Heart right ventricle (tissue), 16 donors: ENCODE measurements at regions not wholly inside any gene's neighbourhood (a gene's known extent, or its start where the extent isn't known, plus 50 kb on each side); places are given as distances from the start of the nearest gene placed in this dataset.

Source experiments
- ATAC-seq, 8 donors: fragments of 200-7000 bp; cut with Tn5 transposase; one replicate each; pipeline ENCODE4 v1.9.1; 2020; ENCODE audit warnings: mild to moderate bottlenecking in 8 of 8, moderate library complexity in 8 of 8, moderate number of reproducible peaks in 1 of 8
- DNase-seq, 2 donors: peaks; one replicate each; pipeline ENCODE4 v3.0.0-alpha.2; 2020
- H3K27ac ChIP-seq, 10 donors: fragments of 200-600 bp; sonication (generic) in 2 of 10; one replicate each; pipeline versions ENCODE4 v1.5.0 to v1.8.0; 2020 to 2022; ENCODE audit warnings: mild to moderate bottlenecking in 3 of 10
- H3K27me3 ChIP-seq, 7 donors: fragments of 200-600 bp; one replicate each; pipeline ENCODE4 v1.8.0; 2021 to 2022; ENCODE audit warnings: mild to moderate bottlenecking in 2 of 7
- H3K36me3 ChIP-seq, 9 donors: fragments of 200-600 bp; sonication (generic) in 1 of 9; one replicate each; pipeline versions ENCODE4 v1.5.0 to v1.8.0; 2020 to 2022; ENCODE audit warnings: mild to moderate bottlenecking in 2 of 9
- H3K4me1 ChIP-seq, 9 donors: fragments of 200-600 bp; sonication (generic) in 1 of 9; one replicate each; pipeline versions ENCODE4 v1.5.0 to v1.8.0; 2020 to 2022; ENCODE audit warnings: mild to moderate bottlenecking in 4 of 9
- H3K4me3 ChIP-seq, 10 donors: fragments of 200-600 bp; sonication (generic) in 2 of 10; one replicate each; pipeline versions ENCODE4 v1.5.0 to v1.8.0; 2020 to 2022; ENCODE audit warnings: mild to moderate bottlenecking in 7 of 10, moderate library complexity in 2 of 10
- H3K9me3 ChIP-seq, 11 donors: fragments of 200-600 bp in 10 of 11; sonication (generic) in 2 of 11; one replicate each; pipeline versions ENCODE4 v1.5.0 to v1.8.0; 2013 to 2022; ENCODE audit warnings: mild to moderate bottlenecking in 2 of 11, control low read depth in 1 of 11, moderate library complexity in 1 of 11
- WGBS, 2 donors: extraction: QIAGEN DNeasy Blood & Tissue Kit; methylation state at CpG; one replicate each; pipeline ENCODE4 v1.1.7; 2013; ENCODE audit warnings: inconsistent platforms in 1 of 2; 5-methylcytosine and 5-hydroxymethylcytosine counted together
- intact Hi-C, 10 donors: fragments of 100-400 bp; cut with DNase I; formaldehyde crosslinking; loops; one replicate each; pipeline versions ENCODE4 v1.11.1 to v1.14.2; 2022
- TF ChIP-seq, protein P1 (sequence below), 9 donors: fragments of 200-600 bp; sonication (generic) in 2 of 9; IDR thresholded peaks; one replicate each; pipeline versions ENCODE4 v1.5.0 to v1.8.0; 2021 to 2022; ENCODE audit warnings: antibody characterized with exemption in 9 of 9, mild to moderate bottlenecking in 5 of 9, moderate library complexity in 1 of 9
- donor health status: Arrhythmogenic right ventricular cardiomyopathy.
- donor health status: ischemic (EF 13 %, LVEDD 7.1; RV severe dilation, severe dysfunction).
- donor health status: healthy with polysubstance abuse.
- donor health status: DM: no; HTN: yes; CAD: no.
- donor health status: DM: no; HTN: no; CAD: no.
- donor health status: ischemic (EF 25% LVEDD 6.9; RV normal size, moderate dysfunction).
- donor health status: ischemic (EF 25% LVEDD 5.7; RV mildly dilated, moderate dysfunction).
- donor health status: healthy.
- donor health status: DM: yes; HTN: yes; CAD: no.
- donor health status: Ischemic cardiomyopathy.
- donor health status: ischemic (EF 35%, LVEDD 5.7; RV mildly dilated, moderate dysfunction).
- donor health status: nonischemic (EF 11% LVEDD 7.7; RV severe dilation, severe dysfunction).
- donor health status: DM: yes; HTN: yes; CAD: no.
- donor health status: PGD.
- donor health status: ischemic (EF 29% LVEDD 5.4; RV normal size, mild dysfunction).
- donor health status: nonischemic (EF 23%, LVEDD 6.1; RV moderate dilation, normal function).

DNA sequence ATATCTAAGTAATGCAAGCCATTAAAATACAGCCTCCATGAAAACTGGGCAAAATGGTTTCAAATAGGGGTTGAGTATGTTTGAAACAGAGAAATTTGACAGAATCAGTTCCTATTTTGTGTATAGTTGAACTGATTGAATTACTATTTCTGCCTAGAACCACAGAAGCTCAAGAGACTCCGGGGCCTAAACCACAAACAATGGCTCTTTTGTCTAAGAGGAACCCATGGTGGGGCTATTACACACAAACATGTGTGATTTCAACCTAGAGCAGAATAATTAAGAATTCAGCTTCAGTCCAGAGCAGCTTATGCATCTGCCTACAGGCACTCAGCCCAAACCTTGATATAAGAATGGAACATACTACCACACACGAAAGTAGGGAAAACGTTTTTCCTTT is 171.2 kb upstream of the MPDZ start:
- H3K27ac ChIP-seq = no peak overlapping the region
- TF ChIP-seq, protein P1, sequence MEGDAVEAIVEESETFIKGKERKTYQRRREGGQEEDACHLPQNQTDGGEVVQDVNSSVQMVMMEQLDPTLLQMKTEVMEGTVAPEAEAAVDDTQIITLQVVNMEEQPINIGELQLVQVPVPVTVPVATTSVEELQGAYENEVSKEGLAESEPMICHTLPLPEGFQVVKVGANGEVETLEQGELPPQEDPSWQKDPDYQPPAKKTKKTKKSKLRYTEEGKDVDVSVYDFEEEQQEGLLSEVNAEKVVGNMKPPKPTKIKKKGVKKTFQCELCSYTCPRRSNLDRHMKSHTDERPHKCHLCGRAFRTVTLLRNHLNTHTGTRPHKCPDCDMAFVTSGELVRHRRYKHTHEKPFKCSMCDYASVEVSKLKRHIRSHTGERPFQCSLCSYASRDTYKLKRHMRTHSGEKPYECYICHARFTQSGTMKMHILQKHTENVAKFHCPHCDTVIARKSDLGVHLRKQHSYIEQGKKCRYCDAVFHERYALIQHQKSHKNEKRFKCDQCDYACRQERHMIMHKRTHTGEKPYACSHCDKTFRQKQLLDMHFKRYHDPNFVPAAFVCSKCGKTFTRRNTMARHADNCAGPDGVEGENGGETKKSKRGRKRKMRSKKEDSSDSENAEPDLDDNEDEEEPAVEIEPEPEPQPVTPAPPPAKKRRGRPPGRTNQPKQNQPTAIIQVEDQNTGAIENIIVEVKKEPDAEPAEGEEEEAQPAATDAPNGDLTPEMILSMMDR (IDR thresholded peaks at IDR 0.05) = no peak
- 75 to 80% methylated on average over 3 of the region's 3 CpGs for WGBS, 2 donors
- peaks cover 0 to 43% (median 27%) of the 10 kb centered on the region in 9 donors for H3K4me1 ChIP-seq
- DNase-seq = no peak
- no peak overlapping the region for H3K4me3 ChIP-seq
- intact Hi-C loops = loop anchor here in 3 of 10 donors (10.0 kb wide), 4 partner anchors 124 to 244 kb away; no protein-coding TSS in a partner anchor
- no peak for ATAC-seq
- H3K9me3 ChIP-seq = no peaks in the 10 kb centered on the region
- H3K27me3 ChIP-seq = no peaks in the 10 kb centered on the region
- H3K36me3 ChIP-seq = no peaks in the 10 kb centered on the region

DNA sequence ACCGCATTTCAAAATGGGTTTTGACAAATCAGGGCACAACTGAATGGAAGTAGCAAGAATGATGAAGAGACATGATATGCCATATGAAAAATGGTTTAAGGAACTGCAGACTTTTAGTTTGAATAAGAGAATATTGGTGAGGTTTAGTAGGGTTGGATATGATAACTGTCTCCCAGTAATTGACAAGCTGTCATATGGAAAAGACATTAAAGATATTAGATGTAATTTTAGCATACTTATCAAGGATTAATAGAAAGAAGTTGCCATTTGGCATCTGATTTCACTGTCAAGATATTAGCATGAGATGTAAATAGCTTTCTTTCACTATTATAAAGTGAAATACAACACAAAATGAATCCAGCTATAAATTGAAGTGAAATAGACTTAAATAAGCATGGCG is 169.0 kb upstream of the MPDZ start:
- intact Hi-C loops = loop anchor here in 9 of 10 donors (5.0 to 10.0 kb wide), 13 partner anchors 69 to 904 kb away; no protein-coding TSS in a partner anchor
- H3K9me3 ChIP-seq = no peaks in the 10 kb centered on the region
- no peaks in the 10 kb centered on the region for H3K27me3 ChIP-seq
- DNase-seq = no peak
- no peaks in the 10 kb centered on the region for H3K36me3 ChIP-seq
- H3K4me1 ChIP-seq = peaks cover 6 to 61% (median 36%) of the 10 kb centered on the region in 9 donors
- TF ChIP-seq, protein P1 (IDR thresholded peaks at IDR 0.05) = no peak
- WGBS, 2 donors = 83 to 86% methylated on average over 2 of the region's 2 CpGs
- peak overlapping the region in 8 of 10 donors; percentile 13 to 83 (median 59) for H3K27ac ChIP-seq
- ATAC-seq = no peak
- peak overlapping the region in 1 of 10 donors; percentile 39 for H3K4me3 ChIP-seq

DNA sequence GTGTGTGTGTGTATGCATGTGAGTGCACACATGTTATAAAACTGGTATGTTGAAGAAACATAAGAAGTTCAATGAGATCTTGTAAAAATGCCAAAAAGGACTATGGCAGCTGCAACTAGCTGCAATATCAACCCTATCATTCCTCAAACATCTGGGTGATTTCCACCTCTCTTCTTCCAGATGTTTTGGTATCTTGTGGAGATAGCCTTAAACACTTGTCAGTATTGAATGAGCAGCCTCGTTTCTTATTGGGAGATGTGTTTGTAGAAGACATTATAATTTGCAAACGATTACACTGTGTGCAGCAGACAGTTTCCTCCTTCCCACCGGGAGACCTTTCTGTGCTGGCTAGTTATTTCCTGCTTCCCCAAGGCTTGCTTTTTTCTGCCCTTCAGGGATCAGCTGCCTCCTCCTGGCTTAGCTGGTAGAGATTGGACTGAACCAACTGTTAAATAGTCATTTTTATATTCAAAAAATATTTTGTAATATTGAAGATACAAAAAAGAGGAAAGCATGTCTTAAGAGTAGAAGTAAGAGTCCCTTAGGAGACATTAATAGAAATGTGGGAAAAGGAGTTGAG is 168.4 kb upstream of the MPDZ start:
- WGBS, 2 donors = 17 to 28% methylated on average over 3 of the region's 3 CpGs
- Histone ChIP-seq H3K27ac (peak overlapping the region in 9 of 10 donors; percentile 7 to 83 (median 57)), H3K4me3 (peak overlapping the region in 3 of 10 donors; percentile 26 to 39 (median 37)), H3K9me3 (no peaks in the 10 kb centered on the region), H3K27me3 (no peaks in the 10 kb centered on the region), H3K36me3 (no peaks in the 10 kb centered on the region), H3K4me1 (peaks cover 6 to 61% (median 36%) of the 10 kb centered on the region in 9 donors)
- DNase-seq (no peak), ATAC-seq (peak in 6 of 8 donors; percentile 20 to 46 (median 36))
- TF ChIP-seq, protein P1 (IDR thresholded peaks at IDR 0.05) = no peak
- intact Hi-C loops = loop anchor here in 9 of 10 donors (5.0 to 10.0 kb wide), 13 partner anchors 69 to 904 kb away; no protein-coding TSS in a partner anchor

DNA sequence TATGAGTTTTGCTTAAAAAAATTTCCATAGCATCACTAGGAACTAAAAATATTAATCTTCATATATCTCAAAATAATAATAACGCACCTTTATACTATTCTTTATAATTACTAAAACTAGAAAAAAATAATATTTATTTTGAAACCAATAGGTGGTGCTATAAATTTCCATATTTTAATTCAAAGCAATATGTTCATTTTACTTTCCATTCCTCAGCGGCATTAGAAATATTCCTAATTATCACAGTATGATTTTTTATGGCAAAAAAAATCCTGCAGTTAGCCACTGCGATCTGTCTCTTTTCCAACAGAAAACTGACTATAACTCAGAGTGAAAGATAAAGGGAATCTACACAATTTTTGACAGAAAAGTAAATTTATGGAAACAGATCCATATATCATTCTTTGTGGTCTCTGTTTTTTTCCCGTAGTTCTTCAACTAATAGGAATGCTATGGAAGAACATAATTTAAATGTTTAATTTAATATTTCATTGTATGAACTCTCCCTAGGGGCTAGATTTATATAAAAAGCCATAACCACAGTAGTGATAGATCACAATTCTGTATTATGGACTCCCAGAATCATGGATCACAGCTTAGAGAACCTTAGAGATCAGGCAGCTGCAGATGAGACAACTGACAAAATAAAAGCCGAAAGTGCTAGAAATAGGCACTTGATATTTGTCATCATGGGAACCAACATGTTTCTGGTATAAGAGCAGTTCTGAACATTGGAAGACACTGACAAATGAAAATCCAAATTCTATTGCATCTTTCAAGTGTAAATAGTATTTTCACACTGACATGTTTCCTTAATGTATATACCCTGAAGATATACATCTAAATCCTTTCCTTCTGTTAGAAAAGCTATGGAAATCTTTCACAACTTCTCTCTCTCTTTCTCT is 167.7 kb upstream of the MPDZ start:
- peak in 3 of 8 donors; percentile 26 to 43 (median 38) for ATAC-seq
- WGBS, 2 donors = 33 to 34% methylated on average over 5 of the region's 5 CpGs

More for the DNA sequence above, 167.7 kb upstream of the MPDZ start:
- Histone ChIP-seq H3K36me3 (no peaks in the 10 kb centered on the region), H3K4me3 (peak overlapping the region in 7 of 10 donors; percentile 12 to 39 (median 26)), H3K27ac (peak overlapping the region; percentile 7 to 83 (median 53)), H3K27me3 (no peaks in the 10 kb centered on the region), H3K9me3 (no peaks in the 10 kb centered on the region), H3K4me1 (peaks cover 6 to 61% (median 36%) of the 10 kb centered on the region in 9 donors)
- TF ChIP-seq, protein P1 (IDR thresholded peaks at IDR 0.05) = peak; percentile 14 to 56 (median 28)
- DNase-seq = no peak
- intact Hi-C loops = loop anchor here in 9 of 10 donors (5.0 to 10.0 kb wide), 13 partner anchors 70 to 905 kb away; no protein-coding TSS in a partner anchor
